ENCODE measurements at regions not wholly inside any gene's neighbourhood (a gene's known extent, or its start where the extent isn't known, plus 50 kb on each side); places are given as distances from the start of the nearest gene placed in this dataset.

DNA sequence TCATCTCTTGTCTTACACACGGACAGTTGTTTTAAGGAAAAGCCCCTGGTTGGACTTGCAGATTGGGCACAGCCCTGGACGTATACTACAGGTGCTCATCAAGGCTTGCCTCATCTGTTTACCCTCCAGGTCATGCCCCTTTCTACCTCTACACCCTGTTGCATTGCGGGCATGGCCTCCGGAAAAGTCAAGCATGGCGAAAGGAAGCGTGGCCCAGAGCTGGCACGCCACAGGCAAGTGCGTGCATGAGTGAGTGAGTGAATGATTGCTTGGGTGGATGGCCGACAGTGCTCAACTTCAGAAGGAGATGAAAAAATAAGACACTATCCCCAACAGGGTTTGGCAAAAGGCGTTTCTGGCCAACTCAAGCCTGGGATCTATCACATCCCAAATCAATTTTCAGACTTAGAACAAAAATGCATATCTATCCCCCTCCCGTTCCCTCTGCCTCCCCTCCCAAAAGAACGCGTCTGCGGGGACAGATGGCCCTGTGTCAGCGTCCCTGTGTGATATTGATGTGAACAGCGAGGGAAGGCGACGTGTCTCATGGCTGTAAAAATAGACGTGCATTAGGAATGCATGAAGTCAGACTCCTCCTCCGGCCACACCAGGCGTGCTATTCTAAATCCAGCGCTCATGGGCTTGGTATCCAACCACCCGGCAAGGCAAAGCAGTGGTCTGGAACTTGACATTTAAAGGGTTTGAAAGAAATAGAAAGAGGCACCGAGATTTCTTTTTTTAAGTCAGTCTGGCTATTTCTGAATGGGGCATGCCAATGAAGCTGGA, 96.0 kb downstream of the RPLP1 start:
- TF ChIP-seq, protein P1, sequence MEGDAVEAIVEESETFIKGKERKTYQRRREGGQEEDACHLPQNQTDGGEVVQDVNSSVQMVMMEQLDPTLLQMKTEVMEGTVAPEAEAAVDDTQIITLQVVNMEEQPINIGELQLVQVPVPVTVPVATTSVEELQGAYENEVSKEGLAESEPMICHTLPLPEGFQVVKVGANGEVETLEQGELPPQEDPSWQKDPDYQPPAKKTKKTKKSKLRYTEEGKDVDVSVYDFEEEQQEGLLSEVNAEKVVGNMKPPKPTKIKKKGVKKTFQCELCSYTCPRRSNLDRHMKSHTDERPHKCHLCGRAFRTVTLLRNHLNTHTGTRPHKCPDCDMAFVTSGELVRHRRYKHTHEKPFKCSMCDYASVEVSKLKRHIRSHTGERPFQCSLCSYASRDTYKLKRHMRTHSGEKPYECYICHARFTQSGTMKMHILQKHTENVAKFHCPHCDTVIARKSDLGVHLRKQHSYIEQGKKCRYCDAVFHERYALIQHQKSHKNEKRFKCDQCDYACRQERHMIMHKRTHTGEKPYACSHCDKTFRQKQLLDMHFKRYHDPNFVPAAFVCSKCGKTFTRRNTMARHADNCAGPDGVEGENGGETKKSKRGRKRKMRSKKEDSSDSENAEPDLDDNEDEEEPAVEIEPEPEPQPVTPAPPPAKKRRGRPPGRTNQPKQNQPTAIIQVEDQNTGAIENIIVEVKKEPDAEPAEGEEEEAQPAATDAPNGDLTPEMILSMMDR (optimal IDR thresholded peaks at IDR 0.05 in 1 of 3, IDR thresholded peaks at IDR 0.05 in 1 of 3, conservative IDR thresholded peaks at IDR 0.05 in 1 of 3; ENCODE audit: extremely low read depth in 1 of 3, insufficient read depth in 2 of 3, low read length in 3 of 3): no peak
- no peak for TF ChIP-seq EZH2 (IDR thresholded peaks at IDR 0.05; ENCODE audit: low read length)

Measured in keratinocyte (primary cell).